ENCODE measurements at regions not wholly inside any gene's neighbourhood (a gene's known extent, or its start where the extent isn't known, plus 50 kb on each side); places are given as distances from the start of the nearest gene placed in this dataset.

GRCh38 chr15:70188286-70188685 is 90.6 kb upstream of the TLE3 start:
- Histone ChIP-seq H2AFZ (ENCODE audit: control insufficient read depth, low read depth, low read length) (no peak overlapping the region), H3K36me3 (ENCODE audit: control insufficient read depth in 2 of 2, insufficient read depth in 2 of 2, low read length in 1 of 2) (no peaks in the 10 kb centered on the region), H3K4me2 (ENCODE audit: control insufficient read depth, insufficient read depth) (no peak overlapping the region), H3K4me3 (no peak overlapping the region), H3K4me1 (ENCODE audit: control insufficient read depth, insufficient read depth, low read length) (no peaks in the 10 kb centered on the region), H3K27me3 (replicated peaks in 1 of 2; ENCODE audit: control insufficient read depth in 2 of 2, insufficient read depth in 2 of 2, low read length in 1 of 2) (peaks cover 0 to 2% of the 10 kb centered on the region in 2 experiments; a peak in 2 of 4 replicates), H3K9me3 (replicated peaks; ENCODE audit: control insufficient read depth, insufficient read depth, low read length) (no peaks in the 10 kb centered on the region), H4K20me1 (ENCODE audit: control insufficient read depth, insufficient read depth) (no peaks in the 10 kb centered on the region), H3K27ac (ENCODE audit: control insufficient read depth, insufficient read depth) (no peak overlapping the region), H3K9ac (ENCODE audit: control insufficient read depth, insufficient read depth, low read length) (no peak overlapping the region), H3K79me2 (ENCODE audit: control insufficient read depth, insufficient read depth, low read length) (no peaks in the 10 kb centered on the region)
- POLR2A ChIA-PET = no interaction called here
- in situ Hi-C loops (cut with MboI) = no loop called here
- TF ChIP-seq PAX8 (IDR thresholded peaks at IDR 0.05) (no peak), ZNF687 (IDR thresholded peaks at IDR 0.05) (no peak), POLR2AphosphoS5 (IDR thresholded peaks at IDR 0.05; ENCODE audit: low read length) (no peak), E4F1 (IDR thresholded peaks at IDR 0.05; ENCODE audit: borderline replicate concordance, partially characterized antibody) (no peak), USF2 (IDR thresholded peaks at IDR 0.05; ENCODE audit: borderline replicate concordance, low read depth, low read length) (no peak), FOXK2 (IDR thresholded peaks at IDR 0.05) (no peak), ZNF274 (IDR thresholded peaks at IDR 0.05; ENCODE audit: insufficient read depth, insufficient read length) (no peak), SMAD5 (IDR thresholded peaks at IDR 0.05; ENCODE audit: low read depth) (no peak), ZNF217 (IDR thresholded peaks at IDR 0.05) (no peak), NFXL1 (IDR thresholded peaks at IDR 0.05; ENCODE audit: borderline replicate concordance) (no peak), ZZZ3 (IDR thresholded peaks at IDR 0.05; ENCODE audit: control insufficient read depth, insufficient read length, low read depth) (no peak), ZSCAN29 (IDR thresholded peaks at IDR 0.05) (no peak), NR2F1 (conservative IDR thresholded peaks at IDR 0.05) (no peak), IRF5 (IDR thresholded peaks at IDR 0.05; ENCODE audit: borderline replicate concordance) (no peak), NR2C2 (IDR thresholded peaks at IDR 0.05; ENCODE audit: borderline replicate concordance, control insufficient read depth, insufficient read length, low read depth) (no peak), WRNIP1 (IDR thresholded peaks at IDR 0.05; ENCODE audit: borderline replicate concordance, low read depth, low read length) (no peak), ATF3 (IDR thresholded peaks at IDR 0.05; ENCODE audit: borderline replicate concordance, extremely low read depth, low read depth, low read length) (no peak)
- 38% methylated on average over 4 of the region's 4 CpGs for WGBS (ENCODE audit: insufficient coverage, insufficient replicate concordance, low lambda C conversion rate, missing lambda C conversion rate)
- DNase-seq (ENCODE audit: low read depth, low spot score) = no peak
- RAD21 ChIA-PET (ENCODE audit: unreplicated experiment) = no interaction called here
- no peak for FAIRE-seq
- SMC1A ChIA-PET (ENCODE audit: uncharacterized antibody, unreplicated experiment) = no interaction called here
- ATAC-seq = no peak
- CTCF ChIA-PET = interaction anchor here (0.9 kb wide), 1 partner anchor 21 kb away, joined by 3 read pairs; no protein-coding TSS in a partner anchor
- intact Hi-C loops (cut with micrococcal nuclease; ENCODE audit: unreplicated experiment) = no loop called here
- no TSS peak for BruUV-seq (replicated peaks)
